ENCODE measurements at regions not wholly inside any gene's neighbourhood (a gene's known extent, or its start where the extent isn't known, plus 50 kb on each side); places are given as distances from the start of the nearest gene placed in this dataset.

- ChIA-PET SMC1A (ENCODE audit: uncharacterized antibody, unreplicated experiment) (no interaction called here), RAD21 (ENCODE audit: unreplicated experiment) (no interaction called here), POLR2A (no interaction called here), CTCF (no interaction called here)
- H2AFZ ChIP-seq (ENCODE audit: control insufficient read depth, low read depth, low read length) = no peak overlapping the region
- H3K27me3 ChIP-seq (replicated peaks in 1 of 2; ENCODE audit: control insufficient read depth in 2 of 2, insufficient read depth in 2 of 2, low read length in 1 of 2) = no peaks in the 10 kb centered on the region
- H3K9ac ChIP-seq (ENCODE audit: control insufficient read depth, insufficient read depth, low read length) = no peak overlapping the region
- FAIRE-seq (no peak), DNase-seq (ENCODE audit: low read depth, low spot score) (no peak), ATAC-seq (no peak)
- no peak overlapping the region for H3K27ac ChIP-seq (ENCODE audit: control insufficient read depth, insufficient read depth)
- TF ChIP-seq MTA2 (IDR thresholded peaks at IDR 0.05; ENCODE audit: low read depth) (no peak), HDGF (IDR thresholded peaks at IDR 0.05) (no peak), ZBTB33 (IDR thresholded peaks at IDR 0.05) (no peak), ATF7 (IDR thresholded peaks at IDR 0.05; ENCODE audit: low read depth) (no peak), BMI1 (IDR thresholded peaks at IDR 0.05; ENCODE audit: borderline replicate concordance) (no peak), SIX5 (IDR thresholded peaks at IDR 0.05; ENCODE audit: low read depth, low read length, severe bottlenecking) (no peak), YBX1 (IDR thresholded peaks at IDR 0.05) (no peak), MLLT1 (IDR thresholded peaks at IDR 0.05) (no peak), MXI1 (IDR thresholded peaks at IDR 0.05; ENCODE audit: low read depth, low read length) (no peak), NRF1 (conservative IDR thresholded peaks at IDR 0.05; ENCODE audit: low read depth, low read length) (no peak), ZNF274 (IDR thresholded peaks at IDR 0.05; ENCODE audit: insufficient read depth, insufficient read length) (no peak), SREBF1 (IDR thresholded peaks at IDR 0.05; ENCODE audit: low read length) (no peak), CEBPZ (IDR thresholded peaks at IDR 0.05; ENCODE audit: low read depth, low read length) (no peak)
- no peaks in the 10 kb centered on the region for H3K36me3 ChIP-seq (ENCODE audit: control insufficient read depth in 2 of 2, insufficient read depth in 2 of 2, low read length in 1 of 2)
- intact Hi-C loops (cut with micrococcal nuclease; ENCODE audit: unreplicated experiment) = no loop called here
- no peaks in the 10 kb centered on the region for H3K79me2 ChIP-seq (ENCODE audit: control insufficient read depth, insufficient read depth, low read length)
- WGBS (ENCODE audit: insufficient coverage, insufficient replicate concordance, low lambda C conversion rate, missing lambda C conversion rate) = 15% methylated on average over 4 of the region's 4 CpGs
- no peaks in the 10 kb centered on the region for H3K9me3 ChIP-seq (replicated peaks; ENCODE audit: control insufficient read depth, insufficient read depth, low read length)
- in situ Hi-C loops (cut with MboI) = loop anchor here (25.0 kb wide), 1 partner anchor 88 kb away; no protein-coding TSS in a partner anchor
- H4K20me1 ChIP-seq (ENCODE audit: control insufficient read depth, insufficient read depth) = no peaks in the 10 kb centered on the region
- no peak overlapping the region for H3K4me3 ChIP-seq
- H3K4me1 ChIP-seq (ENCODE audit: control insufficient read depth, insufficient read depth, low read length) = no peaks in the 10 kb centered on the region
- no peak overlapping the region for H3K4me2 ChIP-seq (ENCODE audit: control insufficient read depth, insufficient read depth)
- no TSS peak for BruUV-seq (replicated peaks)
Observed at GRCh38 chr10:29100505-29100904, 188.4 kb upstream of the LYZL1 start.

Data from GM12878 (cell line).